GM18505 (cell line): ENCODE measurements at regions not wholly inside any gene's neighbourhood (a gene's known extent, or its start where the extent isn't known, plus 50 kb on each side); places are given as distances from the start of the nearest gene placed in this dataset.

Experiments
- ATAC-seq: cut with Tn5 transposase; IDR thresholded peaks from one replicate; pipeline ENCODE4 v1.9.1; 2021; ENCODE audit not compliant: unreplicated experiment
- POLR2A ChIP-seq: IDR thresholded peaks from 4 replicates; pipeline ENCODE4 v1.6.1; 2011; ENCODE audit warnings: borderline replicate concordance; ENCODE audit not compliant: insufficient read depth, insufficient read length; ENCODE audit errors: extremely low read depth

- no peak for ATAC-seq
- TF ChIP-seq POLR2A, result no peak
These were observed 313.4 kb downstream of the LPIN1 start for GRCh38 chr2:12059616-12060441.

GRCh38 chr2:12060886-12061285 lies 314.5 kb downstream of the LPIN1 start:
- no peak for TF ChIP-seq POLR2A
- no peak for ATAC-seq

GRCh38 chr2:12061286-12062052 lies 315.0 kb downstream of the LPIN1 start:
- ATAC-seq, result no peak
- TF ChIP-seq POLR2A, result no peak

- no peak for ATAC-seq
- TF ChIP-seq POLR2A, result no peak
These were observed 315.6 kb downstream of the LPIN1 start for GRCh38 chr2:12062053-12062395.

- ATAC-seq, result no peak
- no peak for TF ChIP-seq POLR2A
These were observed 316.8 kb downstream of the LPIN1 start for GRCh38 chr2:12063210-12063609.

- no peak for TF ChIP-seq POLR2A
- no peak for ATAC-seq
These were observed 317.7 kb downstream of the LPIN1 start for GRCh38 chr2:12064153-12064552.

GRCh38 chr2:12066116-12066515 lies 319.7 kb downstream of the LPIN1 start:
- no peak for ATAC-seq
- no peak for TF ChIP-seq POLR2A

GRCh38 chr2:12066986-12067385 lies 320.6 kb downstream of the LPIN1 start:
- TF ChIP-seq POLR2A, result no peak
- ATAC-seq, result no peak

- ATAC-seq, result no peak
- no peak for TF ChIP-seq POLR2A
These were observed 322.5 kb downstream of the LPIN1 start for GRCh38 chr2:12068796-12069538.

- TF ChIP-seq POLR2A, result no peak
- no peak for ATAC-seq
These were observed 323.7 kb downstream of the LPIN1 start for GRCh38 chr2:12070153-12070552.

- TF ChIP-seq POLR2A, result no peak
- no peak for ATAC-seq
These were observed 324.1 kb downstream of the LPIN1 start for GRCh38 chr2:12070581-12070980.

GRCh38 chr2:12071318-12071717 lies 324.9 kb downstream of the LPIN1 start:
- ATAC-seq, result peak; percentile 57
- no peak for TF ChIP-seq POLR2A

- no peak for TF ChIP-seq POLR2A
- ATAC-seq, result no peak
These were observed 326.9 kb downstream of the LPIN1 start for GRCh38 chr2:12073217-12073852.
